RWPE2 (cell line): ENCODE measurements at regions not wholly inside any gene's neighbourhood (a gene's known extent, or its start where the extent isn't known, plus 50 kb on each side); places are given as distances from the start of the nearest gene placed in this dataset.

Experiments
- ATAC-seq: fragments of 200-7000 bp; cut with Tn5 transposase; 3 replicates; pipeline ENCODE4 v1.9.1; 2021; ENCODE audit warnings: low read depth
- DNase-seq: peaks from one replicate; pipeline ENCODE4 v3.0.0-alpha.2; 2020; ENCODE audit warnings: low spot score
- H3K27ac ChIP-seq: fragments of 450-650 bp; 2 replicates; pipeline ENCODE4 v1.5.1; 2017; ENCODE audit warnings: mild to moderate bottlenecking; ENCODE audit not compliant: poor library complexity, severe bottlenecking
- H3K27me3 ChIP-seq: fragments of 250-450 bp; sonication (Bioruptor Pico); 2 replicates; pipeline ENCODE4 v1.5.1; 2021; ENCODE audit warnings: mild to moderate bottlenecking, moderate library complexity; ENCODE audit not compliant: insufficient read depth, poor library complexity, severe bottlenecking
- H3K36me3 ChIP-seq: fragments of 250-450 bp; sonication (Bioruptor Pico); 2 replicates; pipeline ENCODE4 v1.5.1; 2020; ENCODE audit warnings: low read depth, mild to moderate bottlenecking, moderate library complexity
- H3K4me1 ChIP-seq: fragments of 250-450 bp; sonication (Bioruptor Pico); 2 replicates; pipeline ENCODE4 v1.5.1; 2021; ENCODE audit warnings: mild to moderate bottlenecking, moderate library complexity; ENCODE audit not compliant: insufficient read depth, poor library complexity, severe bottlenecking
- H3K4me3 ChIP-seq: fragments of 250-450 bp; sonication (Bioruptor Pico); 2 replicates; pipeline ENCODE4 v1.5.1; 2021; ENCODE audit warnings: mild to moderate bottlenecking, moderate library complexity; ENCODE audit not compliant: severe bottlenecking
- H3K9me3 ChIP-seq: fragments of 250-450 bp; sonication (Bioruptor Pico); 2 replicates; pipeline ENCODE4 v1.5.1; 2021; ENCODE audit warnings: mild to moderate bottlenecking, moderate library complexity; ENCODE audit not compliant: severe bottlenecking
- CTCF ChIP-seq: fragments of 450-650 bp; IDR thresholded peaks from one replicate; pipeline ENCODE4 v1.5.1; 2017; ENCODE audit warnings: mild to moderate bottlenecking, moderate library complexity; ENCODE audit not compliant: poor library complexity, severe bottlenecking

DNA sequence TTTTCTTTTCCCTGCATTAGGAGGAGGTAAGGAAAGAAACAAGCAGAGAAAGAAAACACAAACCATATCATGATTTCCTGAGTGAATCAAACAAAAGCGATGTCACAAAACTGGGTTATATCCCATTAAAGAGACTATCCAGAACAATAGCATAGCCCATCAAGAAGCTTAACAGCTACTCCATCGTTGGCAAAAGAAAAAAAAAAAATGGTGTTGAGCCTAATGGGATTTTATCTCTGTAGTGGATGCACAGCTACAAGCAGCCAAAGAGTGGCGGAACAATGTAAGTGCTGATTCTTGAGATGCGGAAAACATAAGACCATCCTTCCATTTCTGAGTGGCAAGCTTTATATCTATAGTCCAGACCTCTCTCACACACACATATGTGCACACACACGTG, 106.2 kb upstream of the NRSN1 start:
- no peak overlapping the region for H3K4me3 ChIP-seq
- ATAC-seq (no peak), DNase-seq (no peak)
- peaks cover 3% of the 10 kb centered on the region for H3K9me3 ChIP-seq
- H3K4me1 ChIP-seq: no peaks in the 10 kb centered on the region
- no peak overlapping the region for H3K27ac ChIP-seq
- no peaks in the 10 kb centered on the region for H3K27me3 ChIP-seq
- no peaks in the 10 kb centered on the region for H3K36me3 ChIP-seq
- no peak for TF ChIP-seq CTCF

- no peak for TF ChIP-seq CTCF
- ATAC-seq (no peak), DNase-seq (no peak)
- Histone ChIP-seq H3K27ac (no peak overlapping the region), H3K4me3 (no peak overlapping the region), H3K4me1 (no peaks in the 10 kb centered on the region), H3K36me3 (no peaks in the 10 kb centered on the region), H3K9me3 (no peaks in the 10 kb centered on the region), H3K27me3 (no peaks in the 10 kb centered on the region)
Measured at GRCh38 chr6:24026050-24026449, 100.0 kb upstream of the NRSN1 start.

- no peak for TF ChIP-seq CTCF
- H3K4me3 ChIP-seq: no peak overlapping the region
- no peaks in the 10 kb centered on the region for H3K36me3 ChIP-seq
- H3K27me3 ChIP-seq: no peaks in the 10 kb centered on the region
- no peaks in the 10 kb centered on the region for H3K9me3 ChIP-seq
- H3K27ac ChIP-seq: no peak overlapping the region
- no peak for DNase-seq
- H3K4me1 ChIP-seq: no peaks in the 10 kb centered on the region
- no peak for ATAC-seq
Measured at GRCh38 chr6:24031496-24031895, 94.5 kb upstream of the NRSN1 start.

- ATAC-seq (no peak), DNase-seq (no peak)
- Histone ChIP-seq H3K36me3 (no peaks in the 10 kb centered on the region), H3K27me3 (no peaks in the 10 kb centered on the region), H3K27ac (no peak overlapping the region), H3K4me3 (no peak overlapping the region), H3K4me1 (no peaks in the 10 kb centered on the region), H3K9me3 (no peaks in the 10 kb centered on the region)
- no peak for TF ChIP-seq CTCF
Measured at GRCh38 chr6:24032896-24033688, 92.9 kb upstream of the NRSN1 start.

- no peaks in the 10 kb centered on the region for H3K27me3 ChIP-seq
- no peaks in the 10 kb centered on the region for H3K36me3 ChIP-seq
- no peaks in the 10 kb centered on the region for H3K4me1 ChIP-seq
- no peak for TF ChIP-seq CTCF
- H3K9me3 ChIP-seq: no peaks in the 10 kb centered on the region
- no peak for DNase-seq
- H3K4me3 ChIP-seq: no peak overlapping the region
- ATAC-seq: no peak
- H3K27ac ChIP-seq: no peak overlapping the region
Measured at GRCh38 chr6:24043848-24044247, 82.2 kb upstream of the NRSN1 start.
